ENCODE measurements at regions not wholly inside any gene's neighbourhood (a gene's known extent, or its start where the extent isn't known, plus 50 kb on each side); places are given as distances from the start of the nearest gene placed in this dataset.

DNA sequence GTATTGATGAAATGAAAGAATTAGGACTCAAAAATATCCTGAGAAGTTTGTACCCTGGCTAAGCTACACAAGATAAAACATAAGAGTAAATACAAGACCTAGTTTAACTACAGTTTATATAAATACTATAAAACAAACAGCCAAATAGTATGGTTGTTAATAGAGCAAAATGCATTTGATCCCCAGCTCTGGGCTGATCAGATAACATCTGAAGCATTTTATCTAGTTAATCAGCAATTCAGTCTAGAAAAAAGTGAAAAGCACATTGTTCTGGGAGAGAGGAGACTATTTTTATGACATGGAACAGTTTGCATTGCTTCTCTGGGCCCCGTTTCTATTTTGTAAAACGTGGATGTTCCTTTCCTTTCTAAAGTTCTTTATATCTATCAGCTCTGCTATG lies 139.6 kb upstream of the RORB start:
- Histone ChIP-seq H2BK120ac (ENCODE audit: low read depth, low read length) (no peak overlapping the region), H3K14ac (replicated peaks; ENCODE audit: low read depth, low read length) (no peak overlapping the region), H2BK20ac (ENCODE audit: low read depth, low read length) (no peak overlapping the region), H3K4me2 (ENCODE audit: low read depth, low read length) (no peak overlapping the region), H2AK9ac (replicated peaks; ENCODE audit: low read depth, low read length, poor library complexity) (no peak overlapping the region), H3K4me3 (ENCODE audit: insufficient read depth, low read depth, low read length) (no peak overlapping the region), H3K36me3 (ENCODE audit: control insufficient read depth, insufficient read depth, low read length) (no peaks in the 10 kb centered on the region), H4K20me1 (ENCODE audit: insufficient read depth, low read length) (no peaks in the 10 kb centered on the region), H2BK15ac (ENCODE audit: low read depth, low read length) (no peak overlapping the region), H3K9me3 (ENCODE audit: control insufficient read depth, insufficient read depth, low read length) (0 out of 2 replicates have a peak, but pooled peaks cover 1% of the 10 kb centered on the region), H4K8ac (ENCODE audit: low read depth in 2 of 2, low read length in 2 of 2) (no peak overlapping the region), H2AK5ac (ENCODE audit: low read depth, low read length) (no peak overlapping the region), H3K79me1 (ENCODE audit: low read depth in 1 of 2, low read length in 2 of 2) (no peaks in the 10 kb centered on the region), H3K4me1 (ENCODE audit: control insufficient read depth, insufficient read depth, low read length) (no peaks in the 10 kb centered on the region), H3K4ac (ENCODE audit: low read depth, low read length) (no peak overlapping the region), H4K91ac (ENCODE audit: insufficient read depth, low read depth, low read length) (no peak overlapping the region), H3K9me1 (ENCODE audit: insufficient read depth, low read length) (no peaks in the 10 kb centered on the region), H3K23ac (ENCODE audit: low read depth, low read length) (no peak overlapping the region), H2BK5ac (ENCODE audit: low read depth, low read length, poor library complexity, severe bottlenecking) (no peak overlapping the region), H3K27ac (ENCODE audit: insufficient read depth, low read length) (no peak overlapping the region), H3K56ac (ENCODE audit: extremely low read depth, insufficient read depth, low read length) (no peak overlapping the region), H3K27me3 (ENCODE audit: control insufficient read depth, insufficient read depth, low read length) (no peaks in the 10 kb centered on the region), H2AFZ (replicated peaks; ENCODE audit: low read length, poor library complexity) (no peak overlapping the region), H3K9ac (ENCODE audit: low read depth, low read length) (no peak overlapping the region), H3K18ac (ENCODE audit: low read depth, low read length) (no peak overlapping the region), H4K5ac (ENCODE audit: low read depth, low read length) (no peak overlapping the region)
- no peak for DNase-seq
- dilution Hi-C loops (cut with HindIII; ENCODE audit: low sequenced_read_pairs, unreplicated experiment) (no loop called here), in situ Hi-C loops (cut with MboI; ENCODE audit: low sequenced_read_pairs) (no loop called here), intact Hi-C loops (cut with micrococcal nuclease) (no loop called here)
- no peak for TF ChIP-seq MAFK (IDR thresholded peaks at IDR 0.05; ENCODE audit: low read depth, low read length)
- TF ChIP-seq RFX5 (IDR thresholded peaks at IDR 0.05; ENCODE audit: low read depth, low read length): no peak
- BruUV-seq (replicated peaks): no TSS peak
- WGBS, 2 experiments (ENCODE audit: extremely low coverage in 2 of 2, insufficient read length in 1 of 2): no CpG with 5 or more reads among the region's 2 CpGs
- CTCF ChIA-PET: no interaction called here
- POLR2A ChIA-PET (ENCODE audit: unreplicated experiment): no interaction called here
- no peak for ATAC-seq (ENCODE audit: low read depth)

Data from IMR-90 (cell line).